SU-DHL-6 (cell line): ENCODE measurements at regions not wholly inside any gene's neighbourhood (a gene's known extent, or its start where the extent isn't known, plus 50 kb on each side); places are given as distances from the start of the nearest gene placed in this dataset.

Source experiments
- H2AFZ ChIP-seq: fragments of 200-600 bp; sonication (generic); 2 replicates; pipeline ENCODE4 v1.6.1; 2014; ENCODE audit warnings: low read depth, mild to moderate bottlenecking, moderate library complexity, mixed read lengths, antibody characterized with exemption, low read length; ENCODE audit not compliant: severe bottlenecking
- H3F3A ChIP-seq: fragments of 200-600 bp; shearing (Covaris generic); 2 replicates; pipeline ENCODE4 v1.6.0; 2016; ENCODE audit warnings: antibody characterized with exemption, mild to moderate bottlenecking; ENCODE audit not compliant: insufficient read depth
- H3K27ac ChIP-seq: fragments of 200-600 bp; sonication (generic); 2 replicates; pipeline ENCODE4 v1.5.1; 2016; ENCODE audit warnings: low read depth, mild to moderate bottlenecking, low read length, moderate library complexity, mixed read lengths
- H3K27me3 ChIP-seq: fragments of 200-600 bp; sonication (generic), shearing (Covaris generic); 2 replicates; pipeline ENCODE4 v1.6.0; 2014; ENCODE audit warnings: mild to moderate bottlenecking, low read length
- H3K36me3 ChIP-seq: fragments of 200-600 bp; sonication (generic); 2 replicates; pipeline ENCODE4 v1.6.1; 2014; ENCODE audit warnings: mild to moderate bottlenecking, low read length, mixed read lengths
- H3K4me2 ChIP-seq: fragments of 300-600, 200-600 bp; shearing (Covaris generic), sonication (generic); 2 replicates; pipeline ENCODE4 v1.6.0; 2014; ENCODE audit warnings: low read length, low read depth, mild to moderate bottlenecking; ENCODE audit not compliant: poor library complexity, severe bottlenecking
- H3K4me3 ChIP-seq: fragments of 200-600 bp; sonication (generic); 2 replicates; pipeline ENCODE4 v1.5.1; 2014; ENCODE audit warnings: antibody characterized with exemption, low read length, mild to moderate bottlenecking, mixed read lengths; ENCODE audit not compliant: insufficient read depth, poor library complexity, severe bottlenecking
- H3K79me2 ChIP-seq: fragments of 200-600 bp; sonication (generic); 2 replicates; pipeline ENCODE4 v1.6.1; 2014; ENCODE audit warnings: mild to moderate bottlenecking, low read length, moderate library complexity; ENCODE audit not compliant: insufficient read depth
- H3K9ac ChIP-seq: fragments of 200-600 bp; sonication (generic); 2 replicates; pipeline ENCODE4 v1.7.0; 2014; ENCODE audit warnings: mild to moderate bottlenecking, low read length
- H3K9me2 ChIP-seq: fragments of 200-600 bp; sonication (generic); replicated peaks from 2 replicates; pipeline ENCODE4 v1.6.1; 2014; ENCODE audit warnings: low read length; ENCODE audit not compliant: insufficient read depth
- H3K9me3 ChIP-seq: fragments of 200-600 bp; sonication (generic); 2 replicates; pipeline ENCODE4 v1.6.1; 2014; ENCODE audit warnings: low read length, mixed read lengths; ENCODE audit not compliant: insufficient read depth
- H4K20me1 ChIP-seq: fragments of 200-600 bp; sonication (generic); 2 replicates; pipeline ENCODE4 v1.6.1; 2014; ENCODE audit warnings: low read depth, mild to moderate bottlenecking, antibody characterized with exemption, low read length, moderate library complexity, mixed read lengths
- CTCF ChIP-seq: fragments of 200-600 bp; sonication (generic); IDR thresholded peaks from one replicate; pipeline ENCODE4 v1.5.1; 2017; ENCODE audit warnings: antibody characterized with exemption, mild to moderate bottlenecking, low read length, moderate library complexity; ENCODE audit not compliant: insufficient read depth, poor library complexity, severe bottlenecking
- EZH2phosphoT487 ChIP-seq: fragments of 200-600 bp; sonication (generic), shearing (Covaris generic); conservative IDR thresholded peaks from 2 replicates; pipeline ENCODE4 v1.6.1; 2018; ENCODE audit warnings: mild to moderate bottlenecking, antibody characterized with exemption, low read length, moderate library complexity, mixed read lengths

- Histone ChIP-seq H3K27ac (no peak overlapping the region), H3K9me3 (no peaks in the 10 kb centered on the region), H3K27me3 (no peaks in the 10 kb centered on the region), H4K20me1 (no peaks in the 10 kb centered on the region), H2AFZ (no peak overlapping the region), H3K36me3 (no peaks in the 10 kb centered on the region), H3K79me2 (no peaks in the 10 kb centered on the region), H3F3A (no peaks in the 10 kb centered on the region), H3K9me2 (no peaks in the 10 kb centered on the region), H3K9ac (no peak overlapping the region), H3K4me3 (no peak overlapping the region), H3K4me2 (no peak overlapping the region)
- no peak for TF ChIP-seq CTCF
- TF ChIP-seq EZH2phosphoT487, result no peak
These were observed 85.7 kb upstream of the INHBA start for GRCh38 chr7:41788556-41788955.

GRCh38 chr7:41787651-41788350 lies 84.9 kb upstream of the INHBA start:
- no peak overlapping the region for H2AFZ ChIP-seq
- TF ChIP-seq CTCF, result no peak
- no peak for TF ChIP-seq EZH2phosphoT487

GRCh38 chr7:41786944-41787343 lies 84.1 kb upstream of the INHBA start:
- Histone ChIP-seq H3K27ac (no peak overlapping the region), H3K4me3 (no peak overlapping the region), H2AFZ (no peak overlapping the region), H3F3A (no peaks in the 10 kb centered on the region), H3K9me2 (no peaks in the 10 kb centered on the region), H3K9ac (no peak overlapping the region), H3K9me3 (no peaks in the 10 kb centered on the region), H3K36me3 (no peaks in the 10 kb centered on the region), H3K27me3 (no peaks in the 10 kb centered on the region), H4K20me1 (no peaks in the 10 kb centered on the region), H3K79me2 (no peaks in the 10 kb centered on the region), H3K4me2 (no peak overlapping the region)
- TF ChIP-seq CTCF, result no peak

More at GRCh38 chr7:41787651-41788350, 84.9 kb upstream of the INHBA start:
- Histone ChIP-seq H3K4me2 (no peak overlapping the region), H3K4me3 (no peak overlapping the region), H3K9ac (no peak overlapping the region), H3K9me2 (no peaks in the 10 kb centered on the region), H4K20me1 (no peaks in the 10 kb centered on the region), H3K27me3 (no peaks in the 10 kb centered on the region), H3K9me3 (no peaks in the 10 kb centered on the region), H3K36me3 (no peaks in the 10 kb centered on the region), H3F3A (no peaks in the 10 kb centered on the region), H3K27ac (no peak overlapping the region), H3K79me2 (no peaks in the 10 kb centered on the region)
